H9 (cell line): ENCODE measurements at regions not wholly inside any gene's neighbourhood (a gene's known extent, or its start where the extent isn't known, plus 50 kb on each side); places are given as distances from the start of the nearest gene placed in this dataset.

ENCODE experiments used
- DNase-seq: peaks from one replicate; pipeline ENCODE4 v3.0.0-alpha.2; 2017
- H2AFZ ChIP-seq: one replicate; pipeline ENCODE4 v1.6.1; 2013; ENCODE audit warnings: mild to moderate bottlenecking, low read length, control low read depth, moderate library complexity
- H2AK5ac ChIP-seq: 2 replicates; pipeline ENCODE4 v1.6.1; 2013; ENCODE audit warnings: low read length, control low read depth, mixed read lengths; ENCODE audit not compliant: insufficient read length
- H2BK120ac ChIP-seq: one replicate; pipeline ENCODE4 v1.6.1; 2013; ENCODE audit warnings: low read depth, mild to moderate bottlenecking, low read length, control low read depth, inconsistent platforms; ENCODE audit not compliant: poor library complexity, severe bottlenecking
- H2BK12ac ChIP-seq: 2 replicates; pipeline ENCODE4 v1.6.1; 2013; ENCODE audit warnings: low read length, control low read depth, mixed read lengths, low read depth; ENCODE audit not compliant: insufficient read length
- H2BK15ac ChIP-seq: 2 replicates; pipeline ENCODE4 v1.6.1; 2013; ENCODE audit warnings: low read depth, low read length, control low read depth
- H2BK20ac ChIP-seq: one replicate; pipeline ENCODE4 v1.6.1; 2013; ENCODE audit warnings: low read depth, mild to moderate bottlenecking, low read length, control low read depth, inconsistent platforms; ENCODE audit not compliant: poor library complexity, severe bottlenecking
- H2BK5ac ChIP-seq: 2 replicates; pipeline ENCODE4 v1.6.1; 2013; ENCODE audit warnings: low read length, control low read depth, mixed read lengths; ENCODE audit not compliant: insufficient read length
- H3K14ac ChIP-seq: 2 replicates; pipeline ENCODE4 v1.6.1; 2013; ENCODE audit warnings: low read length, control low read depth; ENCODE audit not compliant: insufficient read depth
- H3K18ac ChIP-seq: 2 replicates; pipeline ENCODE4 v1.6.1; 2013; ENCODE audit warnings: low read depth, mild to moderate bottlenecking, mixed read lengths, low read length, control low read depth; ENCODE audit not compliant: insufficient read length
- H3K23ac ChIP-seq: 2 replicates; pipeline ENCODE4 v1.6.1; 2013; ENCODE audit warnings: low read length, control low read depth, mixed read lengths, low read depth; ENCODE audit not compliant: insufficient read length
- H3K23me2 ChIP-seq: 2 replicates; pipeline ENCODE4 v1.6.1; 2013; ENCODE audit warnings: low read depth, mild to moderate bottlenecking, mixed read lengths, low read length, control low read depth; ENCODE audit not compliant: insufficient read length, poor library complexity, severe bottlenecking
- H3K27ac ChIP-seq: 2 replicates; pipeline ENCODE4 v1.5.1; 2013; ENCODE audit warnings: low read length, control low read depth, mixed read lengths, low read depth; ENCODE audit not compliant: insufficient read length
- H3K27me3 ChIP-seq: 2 replicates; pipeline ENCODE4 v1.6.1; 2013; ENCODE audit warnings: low read length, control low read depth, inconsistent platforms; ENCODE audit not compliant: insufficient read depth
- H3K4ac ChIP-seq: 2 replicates; pipeline ENCODE4 v1.6.1; 2013; ENCODE audit warnings: low read depth, mild to moderate bottlenecking, control low read depth, inconsistent platforms, low read length, moderate library complexity
- H3K4me1 ChIP-seq: 2 replicates; pipeline ENCODE4 v1.6.1; 2013; ENCODE audit warnings: low read length, control low read depth, inconsistent platforms; ENCODE audit not compliant: insufficient read depth
- H3K4me2 ChIP-seq: 2 replicates; pipeline ENCODE4 v1.6.1; 2013; ENCODE audit warnings: low read length, control low read depth, mixed read lengths; ENCODE audit not compliant: insufficient read length, insufficient read depth
- H3K56ac ChIP-seq: 2 replicates; pipeline ENCODE4 v1.6.1; 2013; ENCODE audit warnings: low read depth, mild to moderate bottlenecking, mixed read lengths, low read length, control low read depth; ENCODE audit not compliant: insufficient read length
- H3K79me1 ChIP-seq: 2 replicates; pipeline ENCODE4 v1.6.1; 2013; ENCODE audit warnings: low read depth, mild to moderate bottlenecking, moderate library complexity, low read length, control low read depth, inconsistent platforms; ENCODE audit not compliant: insufficient read depth, poor library complexity, severe bottlenecking
- H3K79me2 ChIP-seq: 2 replicates; pipeline ENCODE4 v1.6.1; 2013; ENCODE audit warnings: low read length, control low read depth, inconsistent platforms; ENCODE audit not compliant: insufficient read depth
- H3K9ac ChIP-seq: 2 replicates; pipeline ENCODE4 v1.6.1; 2013; ENCODE audit warnings: low read length, control low read depth, mixed read lengths; ENCODE audit not compliant: insufficient read length; ENCODE audit errors: extremely low read depth
- H3K9me3 ChIP-seq: one replicate; pipeline ENCODE4 v1.6.1; 2013; ENCODE audit warnings: low read depth, low read length, inconsistent platforms; ENCODE audit not compliant: control insufficient read depth
- H3T11ph ChIP-seq: one replicate; pipeline ENCODE4 v1.6.1; 2013; ENCODE audit warnings: mild to moderate bottlenecking, low read length, control low read depth, inconsistent platforms
- H4K20me1 ChIP-seq: one replicate; pipeline ENCODE4 v1.6.1; 2013; ENCODE audit not compliant: control insufficient read depth, insufficient read length, insufficient read depth
- H4K5ac ChIP-seq: 2 replicates; pipeline ENCODE4 v1.6.1; 2013; ENCODE audit warnings: low read depth, mild to moderate bottlenecking, mixed read lengths, low read length, control low read depth; ENCODE audit not compliant: insufficient read length
- H4K8ac ChIP-seq: replicated peaks from 2 replicates; pipeline ENCODE4 v1.6.1; 2013; ENCODE audit warnings: low read length, control low read depth, mixed read lengths, low read depth; ENCODE audit not compliant: insufficient read length
- H4K91ac ChIP-seq: 2 replicates; pipeline ENCODE4 v1.6.1; 2013; ENCODE audit warnings: low read depth, mild to moderate bottlenecking, moderate library complexity, mixed read lengths, low read length, control low read depth; ENCODE audit not compliant: insufficient read length
- H3K27ac Mint-ChIP-seq, 3 experiments: 2 replicates in 2 of 3; 3 replicates in 1 of 3; pipeline ENCODE4 v1.8.0; 2020 to 2021; ENCODE audit warnings: mixed read lengths in 3 of 3, mild to moderate bottlenecking in 1 of 3, moderate library complexity in 1 of 3
- H3K27me3 Mint-ChIP-seq: 2 replicates; pipeline ENCODE4 v1.8.0; 2021; ENCODE audit warnings: low read depth, mild to moderate bottlenecking, moderate library complexity, mixed read lengths
- H3K36me3 Mint-ChIP-seq, 3 experiments: 2 replicates in 2 of 3; 3 replicates in 1 of 3; pipeline ENCODE4 v1.8.0; 2020 to 2021; ENCODE audit warnings: low read depth in 3 of 3, mixed read lengths in 3 of 3; ENCODE audit not compliant: insufficient read depth in 1 of 3
- H3K4me1 Mint-ChIP-seq, 2 experiments: 2 replicates each; pipeline ENCODE4 v1.8.0; 2020; ENCODE audit warnings: mixed read lengths in 2 of 2
- H3K4me3 Mint-ChIP-seq, 2 experiments: 2 replicates in 1 of 2; 3 replicates in 1 of 2; pipeline ENCODE4 v1.8.0; 2020 to 2021; ENCODE audit warnings: mild to moderate bottlenecking in 2 of 2, mixed read lengths in 2 of 2, moderate library complexity in 1 of 2
- H3K9me3 Mint-ChIP-seq, 2 experiments: 2 replicates in 1 of 2; 3 replicates in 1 of 2; pipeline ENCODE4 v1.8.0; 2020; ENCODE audit warnings: mild to moderate bottlenecking in 2 of 2, mixed read lengths in 2 of 2, moderate library complexity in 1 of 2
- WGBS: extraction: QIAGEN DNeasy Blood & Tissue Kit; methylation state at CpG from one replicate; pipeline ENCODE4 v1.1.7; 2013; ENCODE audit warnings: missing lambda C conversion rate, low lambda C conversion rate, mixed read lengths; ENCODE audit not compliant: insufficient read length; ENCODE audit errors: extremely low coverage; 5-methylcytosine and 5-hydroxymethylcytosine counted together
- TF ChIP-seq, protein P1 (sequence below): fragments of 200-600 bp; sonication (generic); conservative IDR thresholded peaks from 3 replicates; pipeline ENCODE4 v1.8.0; 2021; ENCODE audit warnings: antibody characterized with exemption, mild to moderate bottlenecking

DNA sequence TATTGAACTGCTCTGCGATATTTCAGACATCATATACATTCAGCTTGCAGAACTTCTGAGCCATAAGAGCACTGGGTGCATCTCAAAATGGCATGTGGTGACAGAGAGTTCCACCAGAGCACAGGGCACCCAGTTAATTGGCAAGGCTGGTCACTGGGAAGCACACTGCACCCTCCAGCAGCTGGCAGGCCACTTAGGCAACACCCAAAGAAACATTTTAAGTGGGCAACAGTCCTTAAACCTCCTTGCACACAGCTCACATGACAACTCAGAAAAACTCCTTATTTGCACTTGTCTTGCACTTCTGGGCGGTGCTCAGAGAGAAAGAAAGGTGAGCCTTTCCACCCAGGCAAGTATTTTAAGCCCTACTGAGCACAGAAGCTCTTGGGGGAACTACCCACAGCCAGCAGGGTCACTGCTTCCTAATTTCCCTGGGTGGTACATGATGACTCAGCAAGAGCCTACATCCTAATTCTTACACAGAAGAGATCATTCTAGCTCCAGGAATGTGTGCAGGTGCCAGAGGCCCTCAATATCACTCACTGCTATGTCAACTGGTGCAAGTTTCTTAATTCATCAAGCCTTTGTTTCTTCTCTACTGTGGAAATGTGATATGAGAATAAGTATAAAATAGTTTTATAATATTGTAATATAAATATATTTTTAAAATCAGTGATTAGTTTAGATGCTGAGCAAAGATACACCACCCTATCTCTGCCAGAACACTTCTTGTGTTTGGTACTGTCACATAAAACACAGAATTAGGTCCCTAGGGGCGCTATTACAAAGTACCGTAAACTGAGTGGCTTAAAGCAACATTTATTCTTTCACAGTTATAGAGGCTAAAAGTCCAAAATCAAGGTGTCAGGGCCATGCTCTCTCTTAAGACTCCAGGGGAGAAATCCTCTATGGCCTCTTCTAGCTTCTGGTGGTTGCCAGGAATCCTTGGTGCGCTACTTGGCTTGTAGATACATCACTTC lies 155.1 kb upstream of the PPARGC1A start:
- no peaks in the 10 kb centered on the region for H3K27me3 ChIP-seq
- no peak overlapping the region for H2AFZ ChIP-seq
- Mint-ChIP-seq H3K4me1 (0 out of 4 replicates have a peak, but pooled peaks cover 0 to 2% of the 10 kb centered on the region in 2 experiments), H3K9me3 (no peaks in the 10 kb centered on the region), H3K27ac (no peak overlapping the region), H3K36me3 (no peaks in the 10 kb centered on the region), H3K27me3 (no peaks in the 10 kb centered on the region), H3K4me3 (no peak overlapping the region)
- no peak overlapping the region for H3K18ac ChIP-seq
- H3K9ac ChIP-seq, result no peak overlapping the region
- no peak overlapping the region for H2BK15ac ChIP-seq
- H3K79me1 ChIP-seq, result no peaks in the 10 kb centered on the region
- H3K9me3 ChIP-seq, result no peaks in the 10 kb centered on the region
- TF ChIP-seq, protein P1, sequence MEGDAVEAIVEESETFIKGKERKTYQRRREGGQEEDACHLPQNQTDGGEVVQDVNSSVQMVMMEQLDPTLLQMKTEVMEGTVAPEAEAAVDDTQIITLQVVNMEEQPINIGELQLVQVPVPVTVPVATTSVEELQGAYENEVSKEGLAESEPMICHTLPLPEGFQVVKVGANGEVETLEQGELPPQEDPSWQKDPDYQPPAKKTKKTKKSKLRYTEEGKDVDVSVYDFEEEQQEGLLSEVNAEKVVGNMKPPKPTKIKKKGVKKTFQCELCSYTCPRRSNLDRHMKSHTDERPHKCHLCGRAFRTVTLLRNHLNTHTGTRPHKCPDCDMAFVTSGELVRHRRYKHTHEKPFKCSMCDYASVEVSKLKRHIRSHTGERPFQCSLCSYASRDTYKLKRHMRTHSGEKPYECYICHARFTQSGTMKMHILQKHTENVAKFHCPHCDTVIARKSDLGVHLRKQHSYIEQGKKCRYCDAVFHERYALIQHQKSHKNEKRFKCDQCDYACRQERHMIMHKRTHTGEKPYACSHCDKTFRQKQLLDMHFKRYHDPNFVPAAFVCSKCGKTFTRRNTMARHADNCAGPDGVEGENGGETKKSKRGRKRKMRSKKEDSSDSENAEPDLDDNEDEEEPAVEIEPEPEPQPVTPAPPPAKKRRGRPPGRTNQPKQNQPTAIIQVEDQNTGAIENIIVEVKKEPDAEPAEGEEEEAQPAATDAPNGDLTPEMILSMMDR, result peak; percentile 56
- H3T11ph ChIP-seq, result no peak overlapping the region
- H3K79me2 ChIP-seq, result no peaks in the 10 kb centered on the region
- H3K27ac ChIP-seq, result no peak overlapping the region
- H3K14ac ChIP-seq, result no peak overlapping the region
- H2AK5ac ChIP-seq, result no peak overlapping the region
- no peak overlapping the region for H2BK120ac ChIP-seq
- H4K5ac ChIP-seq, result no peak overlapping the region
- WGBS, result no CpG with 5 or more reads among the region's 5 CpGs
- H4K8ac ChIP-seq, result no peak overlapping the region
- no peak overlapping the region for H3K56ac ChIP-seq
- H2BK20ac ChIP-seq, result no peak overlapping the region
- H3K4ac ChIP-seq, result no peak overlapping the region
- no peaks in the 10 kb centered on the region for H4K20me1 ChIP-seq
- no peak overlapping the region for H2BK5ac ChIP-seq
- no peak overlapping the region for H3K4me2 ChIP-seq
- no peak overlapping the region for H4K91ac ChIP-seq
- no peak overlapping the region for H2BK12ac ChIP-seq
- H3K4me1 ChIP-seq, result no peaks in the 10 kb centered on the region
- DNase-seq, result no peak
- no peaks in the 10 kb centered on the region for H3K23me2 ChIP-seq
- H3K23ac ChIP-seq, result no peak overlapping the region
